ENCODE measurements at regions not wholly inside any gene's neighbourhood (a gene's known extent, or its start where the extent isn't known, plus 50 kb on each side); places are given as distances from the start of the nearest gene placed in this dataset.
"Not testable (repeated sequence)": the region's sequence is repeated elsewhere in the genome, so short reads cannot be mapped to it uniquely, and the experiment has no call there.

GRCh38 chr20:11153819-11154218 lies 480.0 kb upstream of the JAG1 start:
- DNase-seq = no peak

GRCh38 chr20:11155156-11155756 lies 481.5 kb upstream of the JAG1 start:
- peak; percentile 7 for DNase-seq

DNA sequence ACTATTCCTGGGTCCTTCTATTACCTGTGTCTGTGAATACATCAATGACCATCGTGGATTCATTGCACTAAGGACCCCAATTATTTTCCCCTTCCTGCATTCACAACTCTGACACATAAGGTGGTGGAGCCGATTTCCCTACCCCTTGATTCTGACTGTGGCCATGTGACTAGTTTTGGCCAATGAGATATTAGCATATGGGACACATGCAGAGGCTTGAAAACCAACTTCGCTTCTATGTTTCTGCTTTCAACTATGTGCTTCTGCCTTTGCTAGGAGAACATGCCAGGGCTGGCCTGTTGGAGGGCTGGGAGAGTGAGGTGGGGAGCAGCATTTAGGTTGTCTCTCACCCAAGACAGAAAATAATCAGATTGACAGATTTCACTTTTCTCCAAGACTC lies 483.1 kb upstream of the JAG1 start:
- no peak for DNase-seq

DNA sequence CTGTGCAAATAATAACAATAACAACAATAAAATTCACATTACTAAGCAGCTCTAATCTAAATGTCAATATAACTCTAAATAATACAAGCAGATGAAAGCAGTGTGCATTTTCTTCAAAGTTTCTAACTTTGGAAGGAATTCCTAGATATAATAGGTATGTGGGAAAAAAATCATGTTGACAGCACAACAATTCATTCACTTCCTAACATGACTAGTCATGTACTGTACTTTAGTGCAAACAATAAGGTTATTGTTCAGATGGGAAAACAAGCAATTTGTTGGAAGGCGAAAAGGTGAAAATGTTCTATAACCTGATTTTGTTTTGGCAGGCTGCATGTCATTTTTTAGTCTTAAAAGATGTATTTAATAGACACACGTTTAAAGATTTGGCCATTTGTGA lies 484.3 kb upstream of the JAG1 start:
- no peak for DNase-seq

- no peak for DNase-seq
These were observed 484.8 kb upstream of the JAG1 start for GRCh38 chr20:11158589-11158988.

GRCh38 chr20:11159728-11160127 lies 485.9 kb upstream of the JAG1 start:
- DNase-seq = no peak

DNA sequence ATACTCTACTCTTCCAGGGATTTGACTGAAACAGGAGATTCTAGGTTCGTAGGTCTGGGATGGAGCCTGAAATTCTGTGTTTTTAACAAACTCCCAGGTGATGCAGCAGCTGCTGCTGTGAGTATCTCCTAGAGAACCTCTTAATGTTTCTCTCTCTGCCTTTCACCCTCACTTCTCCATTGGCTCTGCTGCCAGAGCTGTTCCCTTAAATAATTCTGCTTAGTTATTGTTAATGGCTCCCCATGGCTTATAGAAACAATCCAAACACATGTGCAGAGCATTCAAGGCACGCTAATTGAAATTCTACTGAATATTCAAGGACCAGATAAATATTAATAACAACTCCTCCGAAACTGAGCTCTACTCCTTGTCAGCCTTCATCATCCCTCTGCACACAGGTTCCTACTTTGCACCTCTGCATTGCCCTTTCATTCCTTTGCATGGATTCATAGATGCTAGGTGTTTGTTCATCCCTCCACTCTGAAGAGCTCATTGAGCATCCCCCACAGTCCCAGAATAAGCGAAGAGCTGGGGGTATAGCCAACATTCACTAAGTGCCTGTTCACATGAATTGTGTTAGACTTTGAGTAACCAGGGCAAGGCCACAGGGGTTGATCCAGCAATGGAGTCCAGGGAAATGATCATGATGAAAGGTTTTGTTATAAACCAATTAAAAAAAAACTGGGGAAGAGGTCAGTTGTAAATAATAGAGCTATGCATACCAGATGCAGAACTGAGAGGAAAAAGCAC lies 488.4 kb upstream of the JAG1 start:
- no peak for DNase-seq

DNA sequence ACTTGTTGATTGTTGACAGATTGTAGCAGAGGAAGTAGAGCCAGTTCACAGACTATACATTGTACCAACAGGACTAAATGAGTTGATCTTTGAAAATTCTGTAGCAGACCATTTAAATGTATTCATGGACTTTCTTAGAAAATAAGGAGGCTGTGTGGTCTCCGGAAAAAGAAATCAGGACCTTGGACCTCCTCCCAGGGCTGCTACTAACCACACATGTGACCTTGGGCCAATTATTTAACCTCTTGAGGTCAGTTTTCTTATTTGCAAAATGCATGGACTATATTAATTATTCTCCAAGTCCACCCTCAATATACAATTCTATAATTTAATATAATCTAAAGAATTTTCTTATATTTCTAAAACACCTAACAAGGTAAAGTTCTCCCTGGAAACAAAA lies 492.0 kb upstream of the JAG1 start:
- DNase-seq = no peak

DNA sequence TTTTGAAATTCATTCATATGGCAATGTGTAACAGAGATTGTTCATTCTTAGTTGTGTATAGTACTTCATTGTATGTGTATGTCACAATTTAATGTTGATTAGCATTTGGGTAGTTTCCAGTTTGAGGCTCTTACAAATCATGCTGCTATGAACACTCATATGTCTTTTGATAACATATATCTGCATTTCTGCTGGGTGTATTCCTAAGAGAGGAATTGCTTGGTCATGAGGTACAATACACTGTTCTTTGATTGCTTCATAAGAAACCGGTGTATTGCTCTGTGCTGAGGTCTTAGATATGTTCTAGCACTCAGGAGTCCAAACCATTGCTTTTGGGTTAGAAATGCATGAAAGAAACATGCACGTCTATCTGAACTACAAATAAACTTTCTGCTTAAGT lies 492.9 kb upstream of the JAG1 start:
- no peak for DNase-seq

DNA sequence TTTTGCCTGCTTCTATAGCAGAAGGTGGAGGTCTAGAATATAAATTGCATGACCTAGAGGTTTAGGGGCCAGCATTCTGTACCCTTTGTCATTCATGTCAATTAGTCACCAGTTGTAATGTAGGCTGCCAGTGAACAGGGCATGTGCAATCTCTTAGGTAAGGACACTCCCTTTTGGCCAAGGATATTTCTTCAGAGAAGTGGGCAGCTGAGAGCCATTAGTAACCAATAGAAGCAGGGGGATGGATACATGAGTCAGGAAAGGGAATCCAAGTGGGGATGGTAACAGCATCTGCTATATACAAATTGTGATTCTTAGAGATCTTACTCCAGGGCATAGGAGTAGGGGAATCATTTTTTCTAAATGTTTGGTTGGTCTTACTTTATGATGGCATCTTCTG lies 494.2 kb upstream of the JAG1 start:
- no peak for DNase-seq

GRCh38 chr20:11170025-11170424 lies 496.2 kb upstream of the JAG1 start:
- no peak for DNase-seq

- DNase-seq = no peak
These were observed 496.8 kb upstream of the JAG1 start for GRCh38 chr20:11170565-11170964.

DNA sequence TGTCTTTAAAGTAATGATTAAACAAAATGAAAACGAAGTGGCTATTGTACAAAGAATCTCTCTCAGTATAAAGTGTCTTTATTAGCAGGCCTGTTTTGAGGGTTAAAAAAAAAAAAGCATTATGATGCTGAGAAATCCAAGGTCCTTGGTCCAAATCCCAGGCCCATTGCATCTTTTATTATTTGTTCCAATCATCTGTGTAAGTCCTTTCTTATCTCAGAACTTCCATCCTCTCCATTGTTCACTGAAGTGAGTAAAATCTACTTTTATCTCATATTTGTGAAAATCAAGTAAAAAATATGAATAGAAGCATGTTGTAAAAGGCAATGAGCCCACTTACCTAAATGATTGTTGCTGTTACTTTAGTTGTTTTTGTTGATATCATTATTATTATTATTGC lies 499.1 kb upstream of the JAG1 start:
- DNase-seq = no peak

GRCh38 chr20:11173916-11174315 lies 500.1 kb upstream of the JAG1 start:
- no peak for DNase-seq

- DNase-seq = no peak
These were observed 501.1 kb upstream of the JAG1 start for GRCh38 chr20:11174861-11175260.

- DNase-seq = no peak
These were observed 502.6 kb upstream of the JAG1 start for GRCh38 chr20:11176431-11176830.

DNA sequence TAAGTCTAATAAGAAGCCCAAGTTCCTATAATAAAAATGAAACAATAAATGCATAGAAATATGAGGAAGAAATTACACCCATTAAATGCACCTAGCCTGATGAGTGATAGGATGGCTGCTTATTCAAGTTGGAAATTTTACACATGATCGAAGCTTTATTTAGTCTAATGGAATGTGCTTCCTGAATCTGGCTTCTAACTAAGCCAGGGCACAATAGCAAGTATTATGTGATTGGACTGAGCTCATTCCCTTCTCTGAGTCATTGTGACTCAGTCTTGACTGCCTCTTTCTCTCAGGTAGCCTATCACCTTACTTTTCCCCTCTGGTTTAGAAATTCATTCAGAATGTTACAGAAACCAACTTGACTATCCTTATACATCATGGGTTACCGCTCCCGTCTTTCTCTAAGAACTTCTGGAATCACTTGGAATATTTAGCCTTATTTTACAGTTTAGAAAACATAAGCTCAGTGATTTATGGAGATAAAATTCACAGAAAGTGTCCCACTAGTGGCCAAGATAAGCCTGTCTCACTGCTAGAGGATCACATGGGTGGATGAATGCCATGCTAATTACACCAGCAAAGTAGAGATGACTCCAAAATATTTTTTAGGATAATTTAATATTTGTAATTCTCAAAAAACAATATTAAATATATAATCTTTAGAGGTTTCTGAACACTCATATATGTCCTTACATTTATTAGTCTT lies 505.3 kb upstream of the JAG1 start:
- DNase-seq = no peak

DNA sequence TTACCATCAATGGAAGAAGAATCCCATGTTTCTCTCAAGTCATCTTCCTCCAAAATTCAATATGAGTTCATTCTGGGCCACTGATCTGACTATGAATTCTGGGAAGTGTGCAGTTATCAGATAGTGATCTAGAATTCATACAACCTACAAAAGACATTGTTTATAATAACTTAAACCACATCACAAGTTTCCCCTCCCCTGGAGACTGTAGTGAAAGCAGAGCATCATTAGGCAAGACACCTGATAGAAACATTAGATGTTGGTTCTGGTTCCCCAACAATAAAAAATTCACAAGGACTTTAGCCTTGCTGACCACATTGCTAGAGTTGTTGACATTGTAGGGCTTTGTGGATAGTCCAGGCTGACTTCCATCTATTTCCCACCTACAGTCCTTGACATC lies 506.4 kb upstream of the JAG1 start:
- DNase-seq = no peak

GRCh38 chr20:11181129-11181528 lies 507.3 kb upstream of the JAG1 start:
- not testable (repeated sequence) for DNase-seq

- no peak for DNase-seq
These were observed 508.2 kb upstream of the JAG1 start for GRCh38 chr20:11181966-11182365.

- DNase-seq = no peak
These were observed 508.9 kb upstream of the JAG1 start for GRCh38 chr20:11182720-11183119.

DNA sequence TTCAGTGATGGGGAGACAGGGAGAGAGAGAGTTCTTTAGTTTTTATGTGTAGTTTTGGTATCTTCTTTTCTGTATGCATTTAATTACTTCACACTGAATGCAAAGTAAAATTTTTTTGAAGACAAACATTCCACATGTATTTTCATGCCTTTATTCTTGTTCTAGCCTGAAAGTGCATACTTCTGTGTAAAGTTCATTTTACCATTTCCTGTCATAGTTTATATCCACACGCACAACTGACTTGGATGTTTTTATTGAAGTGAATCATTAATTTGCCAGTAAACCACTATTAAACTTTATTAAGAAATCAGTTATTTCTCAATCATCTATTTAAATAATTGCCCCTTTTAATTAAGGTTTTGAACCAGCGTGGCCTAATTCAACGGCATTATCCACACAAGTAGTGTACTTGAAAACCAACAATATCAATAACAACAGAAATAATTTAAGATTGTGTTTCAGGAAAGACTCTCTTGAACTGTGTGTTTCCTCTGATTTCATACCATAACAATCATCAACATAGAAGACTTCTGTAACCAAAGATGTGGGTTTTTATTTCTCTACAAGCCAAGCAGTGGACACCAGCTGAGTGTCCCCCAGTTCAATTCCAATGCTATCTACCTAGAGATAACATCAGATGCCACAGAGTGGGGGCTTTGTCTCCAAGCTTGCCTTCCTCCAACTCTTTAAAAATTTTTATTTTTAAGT lies 512.7 kb upstream of the JAG1 start:
- DNase-seq = no peak

DNA sequence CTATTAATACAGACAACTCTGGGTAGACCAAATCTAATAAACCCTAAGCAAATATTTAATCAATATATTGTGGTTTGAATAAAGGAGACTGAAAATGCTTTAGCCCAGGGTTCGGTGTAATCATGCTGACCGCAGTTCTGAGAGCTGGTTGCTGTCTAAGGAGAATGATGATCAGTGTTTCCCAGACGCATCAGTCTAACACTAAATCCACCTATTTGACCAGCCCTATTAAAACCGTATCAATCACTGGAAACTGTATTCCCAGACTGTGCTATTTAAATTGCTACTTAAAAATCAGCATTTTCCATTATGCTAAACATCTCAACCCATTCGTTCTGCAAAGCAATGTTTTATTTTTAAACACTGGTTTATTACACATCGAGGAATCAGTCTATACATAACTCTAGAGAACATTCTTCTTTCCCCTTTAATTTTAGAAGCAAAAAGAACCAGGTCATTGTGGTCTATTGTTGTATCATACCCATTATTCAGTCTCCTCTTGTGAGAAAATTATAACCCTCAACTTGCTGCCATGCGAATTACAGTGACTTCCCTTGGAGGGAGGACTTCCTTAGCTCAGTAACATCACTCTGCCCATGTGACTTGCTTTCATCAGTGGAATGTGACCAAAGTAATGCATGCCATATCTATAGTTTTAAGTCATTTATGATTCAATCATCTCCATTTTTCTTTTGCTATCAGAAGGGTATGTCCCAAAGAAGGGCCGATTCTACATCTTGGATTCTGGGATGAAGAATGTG lies 515.2 kb upstream of the JAG1 start:
- DNase-seq = no peak

Measured in COR-L47 (cell line).